ENCODE measurements at regions not wholly inside any gene's neighbourhood (a gene's known extent, or its start where the extent isn't known, plus 50 kb on each side); places are given as distances from the start of the nearest gene placed in this dataset.

DNA sequence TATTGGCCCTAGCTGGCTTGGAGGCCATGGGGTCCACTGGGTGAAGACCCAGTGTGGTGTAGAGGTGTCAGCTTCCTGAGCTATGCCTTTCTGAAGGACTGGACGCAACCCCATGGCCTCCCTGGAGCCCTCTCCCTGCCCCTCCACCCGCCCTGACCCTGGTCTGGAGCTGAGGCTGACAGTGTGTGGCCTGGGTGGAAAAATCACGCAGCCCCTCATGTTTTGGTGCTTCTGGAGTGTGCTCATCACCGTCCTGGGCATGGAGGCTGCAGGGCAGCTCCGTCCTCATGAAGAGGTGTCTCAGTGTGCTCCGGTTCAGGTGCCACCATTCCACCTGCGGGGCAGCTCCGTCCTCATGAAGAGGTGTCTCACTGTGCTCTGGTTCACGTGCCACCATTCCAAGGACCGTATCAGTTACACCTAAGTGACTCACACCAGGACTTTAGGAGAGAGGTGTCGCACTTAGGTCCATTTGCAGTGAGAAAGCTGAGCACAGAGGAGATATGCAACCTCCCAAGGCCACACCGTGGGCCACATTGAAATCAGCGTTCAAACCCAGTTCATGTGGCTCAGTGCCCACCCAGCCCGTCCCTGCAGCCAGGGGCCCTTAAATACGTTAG is 214.3 kb upstream of the IRX1 start:
- H3K27me3 ChIP-seq (ENCODE audit: control insufficient read depth, insufficient read depth, low read length) = no peaks in the 10 kb centered on the region
- no peaks in the 10 kb centered on the region for H3K36me3 ChIP-seq (ENCODE audit: control insufficient read depth, insufficient read depth, low read length)
- H3K4me1 ChIP-seq (ENCODE audit: control insufficient read depth, insufficient read depth, low read length) = no peaks in the 10 kb centered on the region
- H3K27ac ChIP-seq (ENCODE audit: low read depth, low read length) = no peak overlapping the region
- H3K9me3 ChIP-seq (ENCODE audit: control insufficient read depth, insufficient read depth, low read depth, low read length) = no peaks in the 10 kb centered on the region
- no peak overlapping the region for H3K4me3 ChIP-seq (ENCODE audit: low read depth, low read length)
- H3K9ac ChIP-seq (ENCODE audit: low read length) = no peak overlapping the region

DNA sequence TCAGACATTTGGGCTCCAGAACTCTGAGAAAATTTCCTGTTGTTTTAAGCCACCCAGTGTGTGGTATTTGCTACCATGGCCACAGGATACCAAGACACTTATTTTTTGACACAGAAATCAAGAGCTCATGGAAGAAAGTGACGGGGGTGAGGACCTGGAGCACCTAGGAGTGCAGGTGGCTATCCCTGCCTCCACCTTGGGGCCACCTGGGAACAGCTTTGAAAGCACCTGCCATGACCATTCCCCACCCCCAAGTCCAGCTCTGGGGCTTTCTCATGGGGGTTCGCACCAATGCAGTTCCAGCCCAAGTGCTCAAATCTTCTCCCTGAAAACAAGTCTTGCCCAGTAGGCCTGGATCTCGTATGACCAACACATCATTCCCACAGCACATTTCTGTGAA is 214.9 kb upstream of the IRX1 start:
- H3K9ac ChIP-seq (ENCODE audit: low read length) = no peak overlapping the region
- H3K4me3 ChIP-seq (ENCODE audit: low read depth, low read length) = no peak overlapping the region
- no peaks in the 10 kb centered on the region for H3K36me3 ChIP-seq (ENCODE audit: control insufficient read depth, insufficient read depth, low read length)
- no peaks in the 10 kb centered on the region for H3K27me3 ChIP-seq (ENCODE audit: control insufficient read depth, insufficient read depth, low read length)
- no peaks in the 10 kb centered on the region for H3K9me3 ChIP-seq (ENCODE audit: control insufficient read depth, insufficient read depth, low read depth, low read length)
- H3K4me1 ChIP-seq (ENCODE audit: control insufficient read depth, insufficient read depth, low read length) = no peaks in the 10 kb centered on the region
- H3K27ac ChIP-seq (ENCODE audit: low read depth, low read length) = no peak overlapping the region

- H3K9ac ChIP-seq (ENCODE audit: low read length) = no peak overlapping the region
- H3K27me3 ChIP-seq (ENCODE audit: control insufficient read depth, insufficient read depth, low read length) = no peaks in the 10 kb centered on the region
- no peaks in the 10 kb centered on the region for H3K36me3 ChIP-seq (ENCODE audit: control insufficient read depth, insufficient read depth, low read length)
Observed at GRCh38 chr5:3377831-3378230, 217.8 kb upstream of the IRX1 start.

GRCh38 chr5:3377176-3377575 is 218.5 kb upstream of the IRX1 start:
- H3K4me3 ChIP-seq (ENCODE audit: low read depth, low read length) = no peak overlapping the region
- H3K4me1 ChIP-seq (ENCODE audit: control insufficient read depth, insufficient read depth, low read length) = no peaks in the 10 kb centered on the region
- peaks cover 10% of the 10 kb centered on the region for H3K9me3 ChIP-seq (ENCODE audit: control insufficient read depth, insufficient read depth, low read depth, low read length)
- no peaks in the 10 kb centered on the region for H3K27me3 ChIP-seq (ENCODE audit: control insufficient read depth, insufficient read depth, low read length)
- no peaks in the 10 kb centered on the region for H3K36me3 ChIP-seq (ENCODE audit: control insufficient read depth, insufficient read depth, low read length)
- H3K9ac ChIP-seq (ENCODE audit: low read length) = no peak overlapping the region
- H3K27ac ChIP-seq (ENCODE audit: low read depth, low read length) = no peak overlapping the region

More at GRCh38 chr5:3377831-3378230, 217.8 kb upstream of the IRX1 start:
- Histone ChIP-seq H3K4me1 (ENCODE audit: control insufficient read depth, insufficient read depth, low read length) (no peaks in the 10 kb centered on the region), H3K27ac (ENCODE audit: low read depth, low read length) (no peak overlapping the region), H3K4me3 (ENCODE audit: low read depth, low read length) (no peak overlapping the region), H3K9me3 (ENCODE audit: control insufficient read depth, insufficient read depth, low read depth, low read length) (peaks cover 9% of the 10 kb centered on the region)

GRCh38 chr5:3376611-3377010 is 219.0 kb upstream of the IRX1 start:
- Histone ChIP-seq H3K27ac (ENCODE audit: low read depth, low read length) (no peak overlapping the region), H3K9ac (ENCODE audit: low read length) (no peak overlapping the region), H3K36me3 (ENCODE audit: control insufficient read depth, insufficient read depth, low read length) (no peaks in the 10 kb centered on the region), H3K4me1 (ENCODE audit: control insufficient read depth, insufficient read depth, low read length) (no peaks in the 10 kb centered on the region), H3K9me3 (ENCODE audit: control insufficient read depth, insufficient read depth, low read depth, low read length) (peaks cover 10% of the 10 kb centered on the region), H3K4me3 (ENCODE audit: low read depth, low read length) (no peak overlapping the region), H3K27me3 (ENCODE audit: control insufficient read depth, insufficient read depth, low read length) (no peaks in the 10 kb centered on the region)

GRCh38 chr5:3375586-3376311 is 219.9 kb upstream of the IRX1 start:
- no peaks in the 10 kb centered on the region for H3K4me1 ChIP-seq (ENCODE audit: control insufficient read depth, insufficient read depth, low read length)
- no peak overlapping the region for H3K27ac ChIP-seq (ENCODE audit: low read depth, low read length)
- no peak overlapping the region for H3K4me3 ChIP-seq (ENCODE audit: low read depth, low read length)
- H3K9ac ChIP-seq (ENCODE audit: low read length) = no peak overlapping the region
- no peaks in the 10 kb centered on the region for H3K27me3 ChIP-seq (ENCODE audit: control insufficient read depth, insufficient read depth, low read length)
- no peaks in the 10 kb centered on the region for H3K36me3 ChIP-seq (ENCODE audit: control insufficient read depth, insufficient read depth, low read length)
- peaks cover 10% of the 10 kb centered on the region for H3K9me3 ChIP-seq (ENCODE audit: control insufficient read depth, insufficient read depth, low read depth, low read length)

- Histone ChIP-seq H3K4me3 (ENCODE audit: low read depth, low read length) (no peak overlapping the region), H3K9me3 (ENCODE audit: control insufficient read depth, insufficient read depth, low read depth, low read length) (peaks cover 10% of the 10 kb centered on the region), H3K4me1 (ENCODE audit: control insufficient read depth, insufficient read depth, low read length) (no peaks in the 10 kb centered on the region), H3K27me3 (ENCODE audit: control insufficient read depth, insufficient read depth, low read length) (no peaks in the 10 kb centered on the region), H3K27ac (ENCODE audit: low read depth, low read length) (no peak overlapping the region), H3K9ac (ENCODE audit: low read length) (no peak overlapping the region), H3K36me3 (ENCODE audit: control insufficient read depth, insufficient read depth, low read length) (no peaks in the 10 kb centered on the region)
Observed at GRCh38 chr5:3373391-3373790, 222.2 kb upstream of the IRX1 start.

GRCh38 chr5:3372289-3372688 is 223.3 kb upstream of the IRX1 start:
- Histone ChIP-seq H3K9ac (ENCODE audit: low read length) (no peak overlapping the region), H3K27ac (ENCODE audit: low read depth, low read length) (no peak overlapping the region), H3K9me3 (ENCODE audit: control insufficient read depth, insufficient read depth, low read depth, low read length) (peaks cover 10% of the 10 kb centered on the region), H3K4me1 (ENCODE audit: control insufficient read depth, insufficient read depth, low read length) (no peaks in the 10 kb centered on the region), H3K27me3 (ENCODE audit: control insufficient read depth, insufficient read depth, low read length) (no peaks in the 10 kb centered on the region), H3K36me3 (ENCODE audit: control insufficient read depth, insufficient read depth, low read length) (no peaks in the 10 kb centered on the region), H3K4me3 (ENCODE audit: low read depth, low read length) (no peak overlapping the region)

DNA sequence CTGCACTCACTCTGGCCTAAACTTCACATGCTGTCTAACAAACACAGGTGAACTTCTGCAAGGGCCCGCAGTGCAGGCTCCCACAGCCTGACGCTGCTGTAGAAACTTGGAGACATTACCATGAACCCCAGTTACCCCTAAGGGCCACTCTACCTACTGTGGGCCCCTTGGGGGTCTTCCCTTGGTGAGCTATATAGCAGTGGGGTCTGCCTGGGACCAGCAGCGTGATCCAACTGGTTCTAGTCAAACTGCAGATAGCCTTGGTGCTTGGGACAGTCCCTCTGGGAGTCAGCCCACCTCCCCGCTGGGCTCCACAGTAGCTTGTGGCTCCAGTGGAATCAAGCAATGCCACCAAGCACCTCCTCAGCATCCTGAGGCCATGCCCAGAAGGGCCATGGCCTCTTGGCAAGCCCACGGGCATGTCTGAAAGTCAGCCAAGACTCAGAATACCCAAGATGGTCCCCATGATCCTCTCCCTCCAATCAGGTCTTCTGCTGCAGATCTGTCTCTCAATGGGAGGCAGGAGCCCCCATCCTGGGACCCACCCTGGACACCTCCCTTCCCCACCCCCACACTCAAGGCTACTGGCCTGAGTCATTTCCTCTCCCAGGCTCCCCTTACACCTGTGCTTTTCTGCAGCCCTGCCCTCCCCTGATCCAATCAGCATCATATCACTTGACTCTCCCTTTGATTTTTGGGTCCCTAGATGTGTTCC is 230.0 kb upstream of the IRX1 start:
- no peak overlapping the region for H3K27ac ChIP-seq (ENCODE audit: low read depth, low read length)
- no peaks in the 10 kb centered on the region for H3K36me3 ChIP-seq (ENCODE audit: control insufficient read depth, insufficient read depth, low read length)
- no peak overlapping the region for H3K4me3 ChIP-seq (ENCODE audit: low read depth, low read length)
- no peaks in the 10 kb centered on the region for H3K4me1 ChIP-seq (ENCODE audit: control insufficient read depth, insufficient read depth, low read length)
- H3K27me3 ChIP-seq (ENCODE audit: control insufficient read depth, insufficient read depth, low read length) = no peaks in the 10 kb centered on the region
- peaks cover 6% of the 10 kb centered on the region; the same call in 1 of the 2 replicates for H3K9me3 ChIP-seq (ENCODE audit: control insufficient read depth, insufficient read depth, low read depth, low read length)
- H3K9ac ChIP-seq (ENCODE audit: low read length) = no peak overlapping the region

GRCh38 chr5:3364941-3365340 is 230.7 kb upstream of the IRX1 start:
- Histone ChIP-seq H3K27me3 (ENCODE audit: control insufficient read depth, insufficient read depth, low read length) (no peaks in the 10 kb centered on the region), H3K27ac (ENCODE audit: low read depth, low read length) (no peak overlapping the region), H3K4me3 (ENCODE audit: low read depth, low read length) (no peak overlapping the region), H3K9me3 (ENCODE audit: control insufficient read depth, insufficient read depth, low read depth, low read length) (peaks cover 6% of the 10 kb centered on the region; the same call in 1 of the 2 replicates), H3K36me3 (ENCODE audit: control insufficient read depth, insufficient read depth, low read length) (no peaks in the 10 kb centered on the region), H3K9ac (ENCODE audit: low read length) (no peak overlapping the region), H3K4me1 (ENCODE audit: control insufficient read depth, insufficient read depth, low read length) (no peaks in the 10 kb centered on the region)

DNA sequence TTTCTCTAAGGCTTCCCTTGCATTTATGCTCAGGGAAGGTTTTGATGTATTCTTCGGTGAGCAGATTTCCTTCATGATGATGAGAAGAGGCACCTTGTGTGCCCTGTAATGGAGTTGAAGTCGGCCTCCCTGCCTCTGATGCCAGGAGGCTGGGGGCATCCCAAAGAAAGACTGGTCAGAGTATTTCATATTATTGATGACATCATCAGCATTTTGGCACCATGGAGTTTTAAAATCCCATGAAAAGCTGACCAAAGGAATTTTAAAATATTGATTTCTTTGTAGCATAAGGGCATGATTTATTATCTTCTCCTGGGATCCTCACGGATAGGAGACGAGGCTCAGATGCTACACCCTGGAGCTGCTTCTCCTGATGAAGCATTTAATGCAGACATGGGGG is 231.2 kb upstream of the IRX1 start:
- no peak overlapping the region for H3K27ac ChIP-seq (ENCODE audit: low read depth, low read length)
- H3K4me3 ChIP-seq (ENCODE audit: low read depth, low read length) = no peak overlapping the region
- no peaks in the 10 kb centered on the region for H3K27me3 ChIP-seq (ENCODE audit: control insufficient read depth, insufficient read depth, low read length)
- no peak overlapping the region for H3K9ac ChIP-seq (ENCODE audit: low read length)
- H3K9me3 ChIP-seq (ENCODE audit: control insufficient read depth, insufficient read depth, low read depth, low read length) = peaks cover 6% of the 10 kb centered on the region; the same call in 1 of the 2 replicates
- no peaks in the 10 kb centered on the region for H3K36me3 ChIP-seq (ENCODE audit: control insufficient read depth, insufficient read depth, low read length)
- no peaks in the 10 kb centered on the region for H3K4me1 ChIP-seq (ENCODE audit: control insufficient read depth, insufficient read depth, low read length)
